ENCODE measurements at regions not wholly inside any gene's neighbourhood (a gene's known extent, or its start where the extent isn't known, plus 50 kb on each side); places are given as distances from the start of the nearest gene placed in this dataset.

DNA sequence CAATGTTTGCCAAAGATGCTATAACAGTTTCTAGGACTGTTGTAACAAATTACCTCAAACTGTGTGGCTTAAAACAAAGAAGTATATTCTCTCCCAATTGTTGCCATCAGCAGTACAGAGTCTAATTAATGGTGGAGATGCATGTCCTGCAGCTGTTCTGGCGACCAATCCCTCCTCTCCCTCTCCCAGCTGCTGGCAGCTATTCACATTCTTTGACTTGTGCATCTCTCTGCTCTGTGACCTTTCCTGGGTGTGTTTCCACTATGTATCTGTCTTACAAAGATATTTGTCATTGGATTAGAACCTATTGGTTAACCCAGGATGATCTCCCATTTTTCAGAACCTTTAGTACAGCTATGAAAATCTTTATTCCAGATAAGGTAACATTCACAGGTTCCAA lies 561.7 kb upstream of the POM121L12 start:
- Histone ChIP-seq H3K36me3 (ENCODE audit: low read depth) (no peaks in the 10 kb centered on the region), H3K9me3 (no peaks in the 10 kb centered on the region), H3K4me1 (ENCODE audit: low read depth) (no peaks in the 10 kb centered on the region), H3K4me3 (no peak overlapping the region)
- ATAC-seq, result no peak
- no peak for DNase-seq
- intact Hi-C loops (cut with DNase I, micrococcal nuclease), result no loop called here
- no peak for TF ChIP-seq CTCF (IDR thresholded peaks at IDR 0.05)

GRCh38 chr7:52472006-52472620 lies 563.3 kb upstream of the POM121L12 start:
- no peak for ATAC-seq
- Histone ChIP-seq H3K36me3 (ENCODE audit: low read depth) (no peaks in the 10 kb centered on the region), H3K9me3 (no peaks in the 10 kb centered on the region), H3K4me3 (no peak overlapping the region), H3K4me1 (ENCODE audit: low read depth) (no peaks in the 10 kb centered on the region)
- intact Hi-C loops (cut with DNase I, micrococcal nuclease), result no loop called here
- no peak for DNase-seq
- TF ChIP-seq CTCF (IDR thresholded peaks at IDR 0.05), result no peak

- TF ChIP-seq CTCF (IDR thresholded peaks at IDR 0.05), result no peak
- H3K4me1 ChIP-seq (ENCODE audit: low read depth), result no peaks in the 10 kb centered on the region
- H3K4me3 ChIP-seq, result no peak overlapping the region
- no peaks in the 10 kb centered on the region for H3K36me3 ChIP-seq (ENCODE audit: low read depth)
- ATAC-seq (no peak), DNase-seq (no peak)
- no peaks in the 10 kb centered on the region for H3K9me3 ChIP-seq
- intact Hi-C loops (cut with DNase I, micrococcal nuclease), result no loop called here
Observed at GRCh38 chr7:52465216-52465615, 570.2 kb upstream of the POM121L12 start.

DNA sequence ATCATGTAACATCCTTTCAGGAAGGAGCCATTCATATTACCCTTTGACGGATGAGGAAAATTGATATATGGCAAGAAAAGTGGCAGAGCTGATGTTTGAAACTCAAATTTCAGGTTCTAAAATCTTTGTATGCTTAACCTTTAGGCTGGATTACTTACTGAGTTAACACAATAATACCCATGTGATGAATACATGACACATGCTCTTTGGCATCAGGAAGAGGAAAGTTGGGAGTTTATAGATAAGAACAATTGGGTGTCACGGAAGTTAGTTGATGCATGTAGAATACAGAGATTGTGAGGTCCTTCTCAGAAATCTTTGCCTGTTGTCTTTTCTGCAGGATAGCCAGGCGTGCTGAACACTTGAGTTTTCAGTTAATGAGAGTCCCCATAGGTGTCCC lies 572.1 kb upstream of the POM121L12 start:
- ATAC-seq, result peak; percentile 72
- intact Hi-C loops (cut with DNase I, micrococcal nuclease), result no loop called here
- DNase-seq, result no peak
- Histone ChIP-seq H3K4me1 (ENCODE audit: low read depth) (no peaks in the 10 kb centered on the region), H3K9me3 (no peaks in the 10 kb centered on the region), H3K36me3 (ENCODE audit: low read depth) (no peaks in the 10 kb centered on the region), H3K4me3 (no peak overlapping the region)
- TF ChIP-seq CTCF (IDR thresholded peaks at IDR 0.05), result no peak

- Histone ChIP-seq H3K9me3 (no peaks in the 10 kb centered on the region), H3K4me1 (ENCODE audit: low read depth) (no peaks in the 10 kb centered on the region), H3K4me3 (no peak overlapping the region), H3K36me3 (ENCODE audit: low read depth) (no peaks in the 10 kb centered on the region)
- TF ChIP-seq CTCF (IDR thresholded peaks at IDR 0.05), result no peak
- no peak for DNase-seq
- intact Hi-C loops (cut with DNase I, micrococcal nuclease), result no loop called here
- ATAC-seq, result no peak
Observed at GRCh38 chr7:52462474-52462873, 573.0 kb upstream of the POM121L12 start.

DNA sequence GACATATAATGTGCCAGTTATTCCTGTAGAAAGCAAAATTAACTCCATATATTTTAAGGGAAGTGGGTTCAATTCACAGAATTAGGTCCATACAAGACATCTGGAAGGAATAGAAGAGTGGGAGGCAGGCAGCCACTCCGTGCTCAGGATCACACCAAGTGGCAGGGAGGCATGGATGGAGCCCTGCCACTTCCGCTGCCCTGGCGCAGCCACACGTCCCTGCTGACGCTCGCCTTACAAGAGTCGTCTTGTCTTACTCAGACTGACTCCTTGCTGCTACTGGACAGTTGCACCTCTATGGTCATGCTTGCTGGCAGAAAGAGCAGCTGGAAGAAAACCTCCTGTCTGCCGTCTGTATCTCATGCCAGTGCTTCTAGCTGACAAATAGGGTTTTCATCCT lies 579.9 kb upstream of the POM121L12 start:
- Histone ChIP-seq H3K4me3 (no peak overlapping the region), H3K4me1 (ENCODE audit: low read depth) (no peaks in the 10 kb centered on the region), H3K36me3 (ENCODE audit: low read depth) (no peaks in the 10 kb centered on the region), H3K9me3 (no peaks in the 10 kb centered on the region)
- no peak for TF ChIP-seq CTCF (IDR thresholded peaks at IDR 0.05)
- DNase-seq (no peak), ATAC-seq (no peak)
- intact Hi-C loops (cut with DNase I, micrococcal nuclease), result no loop called here
